HG02943 (cell line): ENCODE measurements at regions not wholly inside any gene's neighbourhood (a gene's known extent, or its start where the extent isn't known, plus 50 kb on each side); places are given as distances from the start of the nearest gene placed in this dataset.

ENCODE experiments used
- ATAC-seq: cut with Tn5 transposase; IDR thresholded peaks from one replicate; pipeline ENCODE4 v1.9.1; 2021; ENCODE audit warnings: mild to moderate bottlenecking, low read depth, moderate library complexity; ENCODE audit not compliant: unreplicated experiment

DNA sequence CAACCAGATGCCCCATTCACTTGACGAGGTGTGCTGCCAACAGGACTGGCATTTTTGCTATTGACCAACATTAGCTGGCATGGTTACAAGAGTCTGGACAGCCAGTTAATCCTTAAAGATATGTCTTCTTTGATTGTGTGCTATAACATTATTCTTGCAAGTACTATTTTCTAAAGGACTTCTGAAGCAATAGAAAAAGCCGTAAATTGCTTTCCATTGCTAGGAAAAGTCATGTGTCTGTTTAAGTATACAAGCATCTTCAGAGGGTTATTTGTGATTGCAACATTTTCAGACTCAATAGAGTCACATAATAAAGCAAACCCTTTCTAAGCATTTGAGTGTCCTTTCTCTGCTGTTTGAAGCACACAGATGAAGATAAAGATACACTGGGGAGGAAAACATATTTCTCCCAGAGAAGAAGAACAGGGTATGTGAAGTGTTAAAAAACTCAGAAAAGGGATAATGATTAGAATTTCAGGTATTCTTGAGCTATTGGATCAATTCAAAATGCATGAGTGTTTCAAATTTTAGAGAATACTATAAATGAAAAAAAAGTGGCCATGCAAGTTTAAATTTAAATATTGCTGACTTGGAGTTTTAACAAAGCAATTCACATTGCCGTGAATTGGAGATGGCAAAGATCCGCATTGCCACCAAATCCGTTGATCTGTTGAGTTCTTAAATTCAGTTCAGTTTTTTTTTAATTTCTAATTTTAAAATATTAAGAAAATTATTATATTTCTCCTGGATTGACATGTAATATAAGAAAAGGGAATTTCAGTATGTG lies 191.7 kb upstream of the MAP3K7 start:
- ATAC-seq: no peak

GRCh38 chr6:90770778-90771177 lies 183.9 kb upstream of the MAP3K7 start:
- no peak for ATAC-seq

- no peak for ATAC-seq
Measured at GRCh38 chr6:90765895-90766294, 179.0 kb upstream of the MAP3K7 start.

DNA sequence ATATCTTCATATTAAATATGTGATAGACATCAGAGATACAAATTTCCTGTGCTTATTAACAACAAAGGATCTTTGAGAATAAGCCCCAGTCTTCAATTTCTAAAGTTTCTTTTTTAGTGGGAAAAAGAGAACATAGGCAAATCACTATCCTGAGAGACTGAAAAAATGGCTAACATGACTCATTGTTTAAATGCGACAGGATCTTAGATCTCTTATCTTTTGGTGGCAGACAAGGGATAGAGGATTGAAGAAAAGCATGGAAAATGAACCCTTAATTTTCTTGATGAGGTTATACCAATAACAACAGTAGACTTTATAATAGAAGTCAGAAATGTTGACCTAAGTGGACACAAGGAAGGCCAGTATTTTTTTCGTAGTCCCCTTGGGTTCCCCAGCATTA lies 178.6 kb upstream of the MAP3K7 start:
- no peak for ATAC-seq

GRCh38 chr6:90764001-90764400 lies 177.1 kb upstream of the MAP3K7 start:
- ATAC-seq: no peak

DNA sequence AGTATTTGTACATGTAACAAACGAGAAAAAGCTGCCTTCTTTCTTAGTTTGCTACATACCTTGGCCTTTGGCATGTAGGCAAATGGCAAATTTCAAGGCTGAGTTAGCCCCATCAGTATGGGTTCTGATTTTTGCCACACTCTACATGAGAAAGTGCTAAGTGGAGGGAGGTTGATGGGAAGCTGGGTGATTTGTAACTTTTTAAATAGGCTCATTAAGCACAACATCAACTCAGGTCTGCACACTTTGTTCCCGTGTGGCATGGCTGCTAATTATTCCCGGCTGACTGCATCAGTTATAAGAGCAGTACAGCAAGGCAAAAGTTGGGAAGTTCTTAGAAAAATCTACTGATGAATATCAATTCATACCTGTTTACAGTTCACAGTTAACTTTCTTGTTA lies 172.8 kb upstream of the MAP3K7 start:
- ATAC-seq: no peak

DNA sequence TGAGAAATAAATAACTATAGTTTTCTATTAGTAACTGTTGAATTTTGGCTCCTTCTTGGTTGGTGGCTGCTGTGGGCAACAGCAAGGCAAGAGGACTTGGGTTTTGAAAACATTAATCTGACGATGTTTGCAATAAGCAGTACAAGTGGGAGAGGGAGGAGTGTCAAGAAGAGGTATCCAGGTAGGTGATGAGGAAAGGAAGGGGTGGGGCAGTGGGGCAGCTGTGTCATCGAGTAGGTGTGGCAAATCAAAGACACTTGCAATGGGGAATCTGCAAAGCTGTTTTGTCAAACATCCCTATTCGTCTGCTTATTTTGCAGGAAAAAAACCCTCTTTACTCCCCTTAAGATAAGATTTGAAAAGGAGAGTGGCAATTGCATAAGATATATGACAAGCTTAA lies 171.9 kb upstream of the MAP3K7 start:
- no peak for ATAC-seq

DNA sequence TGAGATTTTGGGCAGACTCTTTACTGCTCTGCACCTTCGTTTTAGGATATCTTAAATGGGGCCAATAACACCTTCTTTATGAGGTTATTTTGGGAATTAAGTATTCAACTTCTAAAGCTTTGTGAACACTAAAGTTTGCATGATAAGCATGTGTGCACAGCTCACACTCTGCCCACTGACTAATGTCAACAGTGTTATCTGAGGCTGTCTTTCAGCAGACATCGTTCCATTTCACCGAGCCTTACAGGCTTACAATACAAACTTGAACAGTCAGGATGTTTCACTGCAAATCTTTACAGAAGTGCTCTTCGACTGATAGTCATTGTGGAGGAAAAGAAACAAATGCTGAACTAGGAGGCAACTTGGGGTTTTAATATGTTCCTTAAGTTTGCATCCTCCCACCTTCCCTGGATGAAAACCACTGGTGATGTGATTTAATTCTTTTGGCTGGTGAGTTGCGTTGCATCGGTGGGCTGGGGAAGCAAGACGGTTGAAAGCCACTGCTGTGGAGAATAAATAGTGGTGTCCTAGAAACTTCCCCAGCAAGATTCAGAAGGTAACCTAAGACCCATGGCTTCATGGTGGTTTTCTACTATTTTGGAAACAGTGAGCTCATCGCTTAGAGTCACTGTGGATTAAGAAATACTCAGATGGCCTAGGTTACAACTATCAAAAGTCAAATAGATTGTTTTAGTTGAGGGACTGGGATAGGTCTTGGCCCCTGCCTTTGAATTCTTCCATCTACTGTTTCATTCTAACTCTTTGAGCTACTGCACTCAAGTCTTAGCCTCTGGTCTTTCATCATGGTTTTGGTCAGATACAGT lies 167.2 kb upstream of the MAP3K7 start:
- no peak for ATAC-seq

DNA sequence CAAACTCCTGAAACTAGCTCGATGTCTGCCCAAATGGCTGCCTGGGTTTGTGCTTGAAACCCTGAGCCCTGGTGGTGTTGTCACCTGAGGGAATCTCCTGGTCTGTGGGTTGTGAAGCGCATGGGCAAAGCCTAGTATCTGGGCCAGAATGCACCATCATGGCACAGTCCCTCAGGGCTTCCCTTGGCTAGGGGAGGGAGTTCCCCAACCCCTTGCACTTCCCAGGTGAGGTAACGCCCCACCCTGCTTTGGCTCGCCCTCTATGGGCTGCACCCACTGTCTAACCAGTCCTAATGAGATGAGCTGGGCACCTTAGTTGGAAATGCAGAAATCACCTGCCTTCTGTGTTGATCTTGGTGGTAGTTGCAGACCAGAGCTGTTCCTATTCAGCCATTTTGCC lies 152.9 kb upstream of the MAP3K7 start:
- ATAC-seq: no peak

GRCh38 chr6:90739339-90739738 lies 152.5 kb upstream of the MAP3K7 start:
- ATAC-seq: no peak

- ATAC-seq: peak; percentile 93
Measured at GRCh38 chr6:90730151-90730673, 143.3 kb upstream of the MAP3K7 start.

GRCh38 chr6:90729057-90729456 lies 142.2 kb upstream of the MAP3K7 start:
- no peak for ATAC-seq

DNA sequence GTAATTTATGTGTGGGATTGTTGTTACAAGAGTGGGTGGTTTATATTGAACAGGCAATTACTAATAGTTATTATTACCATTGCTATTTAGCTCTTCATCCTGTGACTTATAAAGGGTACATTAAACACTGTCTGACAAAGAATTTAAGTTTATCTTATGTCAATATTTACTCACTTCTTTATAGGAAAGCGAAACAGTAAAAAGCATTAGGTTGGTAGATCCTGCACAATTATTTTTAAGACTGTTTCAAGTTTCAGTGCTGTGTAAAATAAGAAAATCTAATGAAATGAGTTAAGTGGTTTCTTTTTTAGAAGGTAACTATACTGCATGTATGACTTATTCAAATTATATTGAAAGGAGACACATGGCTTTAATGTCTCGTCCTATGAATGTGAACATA lies 135.8 kb upstream of the MAP3K7 start:
- ATAC-seq: no peak

DNA sequence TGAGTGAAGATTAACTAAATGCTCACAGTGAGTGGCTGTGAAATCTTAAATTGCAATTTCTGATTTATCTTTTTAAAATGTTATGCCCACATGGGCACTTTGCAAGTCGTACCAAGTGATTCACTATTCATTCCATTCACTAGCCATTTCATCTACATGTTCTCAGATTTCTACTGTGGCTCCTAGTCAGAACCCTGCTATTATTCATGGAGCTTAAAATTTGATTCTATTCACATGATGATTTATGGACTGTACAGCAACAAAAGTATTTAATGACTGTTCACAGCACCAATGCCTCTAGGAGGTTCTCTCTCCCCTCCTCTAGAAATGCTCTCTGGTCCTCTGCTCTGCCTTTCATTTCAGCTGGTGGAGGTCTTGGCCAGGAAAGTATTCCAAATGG lies 133.5 kb upstream of the MAP3K7 start:
- ATAC-seq: no peak

- ATAC-seq: no peak
Measured at GRCh38 chr6:90719321-90720195, 132.7 kb upstream of the MAP3K7 start.

GRCh38 chr6:90716376-90716775 lies 129.5 kb upstream of the MAP3K7 start:
- ATAC-seq: no peak

GRCh38 chr6:90715093-90715655 lies 128.3 kb upstream of the MAP3K7 start:
- no peak for ATAC-seq

GRCh38 chr6:90714319-90714718 lies 127.4 kb upstream of the MAP3K7 start:
- ATAC-seq: no peak

GRCh38 chr6:90712114-90712513 lies 125.2 kb upstream of the MAP3K7 start:
- no peak for ATAC-seq

GRCh38 chr6:90709431-90709996 lies 122.6 kb upstream of the MAP3K7 start:
- no peak for ATAC-seq
